ENCODE measurements at regions not wholly inside any gene's neighbourhood (a gene's known extent, or its start where the extent isn't known, plus 50 kb on each side); places are given as distances from the start of the nearest gene placed in this dataset.
"Not testable (repeated sequence)": the region's sequence is repeated elsewhere in the genome, so short reads cannot be mapped to it uniquely, and the experiment has no call there.

GRCh38 chr7:81470724-81471379 lies 299.0 kb downstream of the HGF start:
- no peak for DNase-seq

GRCh38 chr7:81469869-81470723 lies 299.8 kb downstream of the HGF start:
- no peak for DNase-seq

- no peak for DNase-seq
These were observed 300.5 kb downstream of the HGF start for GRCh38 chr7:81469153-81469868.

GRCh38 chr7:81468526-81468925 lies 301.3 kb downstream of the HGF start:
- no peak for DNase-seq

GRCh38 chr7:81467964-81468363 lies 301.9 kb downstream of the HGF start:
- no peak for DNase-seq

GRCh38 chr7:81462672-81463071 lies 307.2 kb downstream of the HGF start:
- DNase-seq, result no peak

GRCh38 chr7:81460250-81461045 lies 309.4 kb downstream of the HGF start:
- no peak for DNase-seq

- no peak for DNase-seq
These were observed 310.4 kb downstream of the HGF start for GRCh38 chr7:81459485-81459884.

GRCh38 chr7:81457852-81458522 lies 311.9 kb downstream of the HGF start:
- DNase-seq, result no peak

GRCh38 chr7:81453770-81454169 lies 316.1 kb downstream of the HGF start:
- not testable (repeated sequence) for DNase-seq

- no peak for DNase-seq
These were observed 320.7 kb downstream of the HGF start for GRCh38 chr7:81449105-81449504.

- no peak for DNase-seq
These were observed 322.4 kb downstream of the HGF start for GRCh38 chr7:81447351-81447952.

GRCh38 chr7:81446212-81446611 lies 323.6 kb downstream of the HGF start:
- DNase-seq, result no peak

GRCh38 chr7:81445462-81445861 lies 324.4 kb downstream of the HGF start:
- no peak for DNase-seq

GRCh38 chr7:81441750-81442149 lies 328.1 kb downstream of the HGF start:
- no peak for DNase-seq

- DNase-seq, result no peak
These were observed 330.3 kb downstream of the HGF start for GRCh38 chr7:81439591-81439990.

- DNase-seq, result peak; percentile 11
These were observed 332.7 kb downstream of the HGF start for GRCh38 chr7:81437160-81437559.

GRCh38 chr7:81433692-81434331 lies 336.0 kb downstream of the HGF start:
- no peak for DNase-seq

GRCh38 chr7:81433206-81433605 lies 336.6 kb downstream of the HGF start:
- DNase-seq, result no peak

- DNase-seq, result no peak
These were observed 339.1 kb downstream of the HGF start for GRCh38 chr7:81430761-81431160.

- no peak for DNase-seq
These were observed 339.7 kb downstream of the HGF start for GRCh38 chr7:81430150-81430549.

All from activated gamma-delta T cell (primary cell).